ENCODE measurements at regions not wholly inside any gene's neighbourhood (a gene's known extent, or its start where the extent isn't known, plus 50 kb on each side); places are given as distances from the start of the nearest gene placed in this dataset.
"Not testable (repeated sequence)": the region's sequence is repeated elsewhere in the genome, so short reads cannot be mapped to it uniquely, and the experiment has no call there.

DNA sequence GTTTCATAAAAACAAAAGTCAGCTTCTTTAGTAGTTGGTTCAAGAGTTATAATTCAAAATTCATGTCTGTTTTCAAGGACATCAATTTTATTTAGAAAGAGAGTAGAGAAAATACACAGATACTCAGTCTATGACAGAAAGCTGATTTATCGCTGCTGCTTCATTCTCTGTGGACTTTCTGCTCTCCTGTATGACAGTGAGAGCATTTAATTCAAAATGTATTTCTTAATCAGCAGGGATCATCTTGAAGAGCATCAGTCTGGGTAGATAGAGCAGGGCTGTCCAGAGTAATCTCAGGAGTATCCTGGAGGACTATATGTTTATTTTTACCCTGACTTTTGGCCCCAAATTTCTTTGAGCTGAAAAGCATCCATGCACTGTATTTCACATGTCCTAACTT, 1676.7 kb downstream of the REEP3 start:
- DNase-seq: no peak

DNA sequence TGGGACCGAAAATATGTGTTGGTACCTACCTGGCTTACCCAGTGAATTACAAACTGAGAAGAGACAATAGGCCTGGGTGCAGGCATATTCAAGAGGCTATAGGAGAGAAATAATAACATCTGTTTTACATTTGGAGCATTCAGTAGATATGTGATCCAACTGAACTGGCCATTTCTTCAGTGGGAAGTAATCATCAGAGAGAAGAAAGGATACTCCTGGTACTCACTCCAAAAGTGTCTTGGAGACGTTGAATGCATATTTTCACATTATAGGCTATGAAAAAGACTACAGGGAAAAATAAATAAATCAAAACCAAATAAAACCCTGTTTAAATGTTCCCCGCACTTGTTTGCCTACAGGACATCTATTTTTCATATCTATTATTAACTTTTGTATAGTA, 1680.3 kb downstream of the REEP3 start:
- no peak for DNase-seq

DNA sequence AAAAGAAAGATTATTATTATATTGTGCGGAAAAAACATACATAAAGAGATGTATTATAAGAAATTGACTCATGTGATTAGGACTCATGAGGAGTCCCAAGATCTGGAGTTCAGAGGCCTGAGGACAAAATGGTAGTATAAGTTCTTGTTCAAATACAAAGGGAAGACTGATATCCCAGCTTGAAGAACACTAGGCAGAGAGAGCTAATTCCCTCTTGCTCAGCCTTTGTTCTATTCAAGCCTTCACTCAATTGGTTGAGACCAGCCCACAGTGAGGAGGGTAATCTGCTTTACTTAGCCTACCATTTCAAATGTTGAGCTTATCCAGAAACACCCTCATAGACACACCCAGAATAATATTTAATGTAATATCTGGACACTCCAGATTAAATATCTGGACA, 1683.8 kb downstream of the REEP3 start:
- DNase-seq: no peak

DNA sequence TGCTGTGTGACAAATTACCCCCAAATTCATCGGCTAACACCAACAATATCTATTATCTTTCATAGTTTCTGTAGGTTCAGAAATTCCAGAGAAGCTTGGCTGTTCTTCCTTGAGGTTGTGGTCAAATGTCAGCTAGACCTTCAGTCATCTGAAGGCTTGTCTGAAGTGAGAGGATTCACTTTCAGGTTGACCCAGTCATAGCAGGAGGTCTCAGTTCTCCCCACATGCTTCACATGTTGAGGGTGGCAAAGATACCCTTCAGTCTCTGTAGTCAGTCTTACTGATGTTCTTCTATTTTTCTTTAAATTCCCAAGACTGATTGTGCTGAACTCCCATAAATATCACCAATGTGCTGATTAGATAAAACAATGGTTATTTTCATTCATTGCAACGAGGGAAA, 1692.0 kb downstream of the REEP3 start:
- DNase-seq: no peak

DNA sequence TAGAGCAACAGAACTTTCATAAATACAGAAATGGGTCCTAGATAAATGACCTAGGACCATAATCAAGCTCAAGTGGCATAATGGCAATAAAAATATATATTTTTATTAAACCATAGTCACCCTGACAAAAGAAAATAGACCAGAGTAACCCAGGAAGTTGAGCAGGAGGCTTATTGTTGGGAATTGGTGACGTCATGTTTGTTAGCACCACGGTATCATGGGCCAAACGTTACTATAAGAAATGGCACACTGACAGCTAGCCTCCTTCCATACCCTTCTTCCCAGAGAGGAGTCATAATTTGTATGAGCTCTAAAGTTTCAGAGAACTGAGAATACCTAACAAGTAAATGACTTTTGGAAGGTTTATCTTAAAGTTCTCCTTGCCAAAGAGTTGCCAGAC, 1698.2 kb downstream of the REEP3 start:
- DNase-seq: no peak

DNA sequence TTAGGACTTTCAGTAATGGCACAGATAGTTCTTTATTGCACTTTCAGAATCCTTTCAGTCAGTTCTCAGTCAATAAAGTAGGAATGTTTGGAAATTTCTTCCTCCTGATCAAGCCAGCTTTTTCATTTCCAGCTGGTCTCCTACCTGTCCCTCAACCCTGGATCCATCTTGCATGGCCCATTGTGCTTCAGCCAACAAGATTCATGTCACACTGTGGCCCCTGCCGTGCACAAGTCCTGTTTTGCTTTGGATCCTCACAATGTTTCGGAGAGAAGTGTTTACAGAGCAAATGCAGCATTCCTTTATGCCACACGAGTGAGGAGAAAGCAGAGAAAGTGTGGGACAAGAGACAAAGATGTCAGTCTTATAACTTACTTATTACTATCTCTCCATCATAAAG, 1694.7 kb upstream of the LRRTM3 start:
- no peak for DNase-seq

DNA sequence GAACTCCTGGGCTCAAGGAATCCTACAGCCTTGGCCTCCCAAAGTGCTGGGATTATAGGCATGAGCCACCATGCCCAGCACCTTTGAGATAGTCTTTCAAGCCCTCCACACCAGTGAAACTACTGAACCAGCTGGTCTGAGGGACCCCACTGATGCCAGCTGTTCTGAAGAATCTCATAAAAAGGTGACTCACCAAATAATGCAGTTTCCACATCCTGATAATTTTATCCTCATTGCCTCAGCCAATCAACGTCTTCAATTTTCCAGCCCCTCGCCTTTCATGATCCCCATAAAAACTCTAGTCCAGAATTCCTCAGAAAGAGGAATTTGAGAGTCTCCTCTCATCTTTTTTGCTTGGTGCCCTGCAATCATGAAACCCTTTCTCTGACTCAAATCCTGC, 1691.6 kb upstream of the LRRTM3 start:
- DNase-seq: no peak

DNA sequence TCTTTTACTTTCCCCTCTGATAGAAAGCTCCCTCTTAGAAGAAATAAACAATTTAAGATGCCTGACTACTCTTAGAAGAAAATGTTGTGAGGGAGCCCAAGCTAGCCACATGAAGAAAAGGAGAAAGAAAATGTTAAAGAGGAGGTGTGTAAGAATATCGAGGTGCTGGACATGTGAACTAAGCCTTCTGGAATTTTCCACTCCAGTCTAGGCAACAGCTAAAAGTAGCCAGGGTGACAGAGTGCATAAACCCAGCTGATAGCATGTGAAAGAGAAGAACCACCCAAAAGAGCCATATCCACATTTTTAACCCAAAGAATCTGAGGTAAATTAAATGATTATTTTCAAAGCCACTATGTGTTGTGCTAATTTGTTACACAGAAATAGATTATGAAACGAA, 1690.6 kb upstream of the LRRTM3 start:
- no peak for DNase-seq

DNA sequence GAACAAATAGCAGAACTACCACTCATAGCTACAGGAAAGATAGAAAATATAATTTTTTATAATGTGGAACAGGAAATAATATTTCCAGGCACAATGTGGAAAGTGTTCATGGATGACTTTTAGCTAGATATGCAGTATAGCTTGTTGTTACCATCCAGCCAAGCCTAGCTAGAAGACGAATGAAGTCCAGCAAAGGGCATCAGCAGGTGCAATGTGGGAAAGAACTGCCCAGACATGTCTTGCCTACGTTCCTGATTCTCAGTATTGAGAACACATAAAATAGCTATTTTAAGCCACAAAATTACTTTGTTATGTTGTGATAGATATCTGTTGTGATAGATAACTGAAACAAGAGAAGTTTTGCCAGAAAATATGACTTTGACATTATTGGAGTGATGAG, 1690.0 kb upstream of the LRRTM3 start:
- DNase-seq: no peak

DNA sequence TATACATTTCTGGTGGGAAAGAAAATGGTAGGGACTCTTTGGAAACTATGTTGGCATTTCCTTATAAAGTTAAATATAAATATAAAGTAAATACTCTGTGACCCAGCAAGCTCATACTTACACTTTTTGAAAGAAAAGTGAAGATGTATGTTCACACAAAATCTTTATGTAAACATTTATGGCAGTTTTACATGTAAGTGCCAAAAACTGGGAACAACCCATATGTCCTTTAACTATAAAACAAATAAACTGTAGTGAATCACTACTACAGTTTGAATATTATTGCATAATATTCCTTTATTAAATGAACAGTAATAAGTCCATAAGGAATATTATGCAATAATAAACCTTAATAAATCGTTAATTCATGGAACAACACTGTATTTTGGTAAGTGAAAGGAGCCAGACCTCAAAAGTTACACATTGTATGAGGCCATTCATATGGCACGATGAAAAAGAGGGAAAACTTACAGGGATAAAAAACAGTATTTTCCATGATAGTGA, 1660.3 kb upstream of the LRRTM3 start:
- DNase-seq: no peak

DNA sequence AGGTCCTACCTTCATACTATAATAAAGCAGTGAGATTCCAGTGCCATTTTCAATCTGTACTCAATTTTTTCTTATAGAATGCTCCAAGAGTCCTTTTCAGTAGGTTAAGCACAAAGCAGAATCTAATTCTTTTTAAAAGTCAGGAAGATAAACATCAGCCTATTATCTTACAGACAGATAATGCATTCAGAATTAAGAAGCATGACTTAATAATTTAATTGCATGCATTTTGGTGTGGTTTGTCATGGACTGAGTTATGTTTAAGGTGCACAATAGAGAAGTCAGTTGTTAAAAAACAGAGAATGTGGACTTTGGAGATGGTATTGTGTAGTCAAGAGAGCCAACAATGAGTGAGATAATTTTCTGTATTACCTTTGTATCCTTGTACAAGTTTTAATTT, 1656.3 kb upstream of the LRRTM3 start:
- DNase-seq: not testable (repeated sequence)

DNA sequence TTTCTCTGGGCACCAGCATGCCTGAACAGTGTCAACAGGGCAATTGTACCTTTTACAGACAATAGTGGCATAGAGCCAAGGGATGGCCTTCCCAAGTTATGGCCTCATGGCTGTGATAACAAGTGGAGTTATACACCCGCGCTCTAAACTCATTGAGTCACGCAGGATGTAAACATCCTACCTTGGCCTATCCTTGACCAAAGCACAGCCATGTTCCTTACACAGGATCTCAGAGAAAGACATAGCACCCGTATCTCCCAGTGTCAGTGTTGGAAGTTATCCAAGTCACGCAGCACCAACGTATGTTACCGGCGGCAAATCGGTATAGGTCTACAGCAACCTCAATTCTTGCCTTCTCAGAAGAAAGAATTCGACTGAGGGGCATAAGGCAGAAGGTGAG, 1654.9 kb upstream of the LRRTM3 start:
- DNase-seq: no peak

DNA sequence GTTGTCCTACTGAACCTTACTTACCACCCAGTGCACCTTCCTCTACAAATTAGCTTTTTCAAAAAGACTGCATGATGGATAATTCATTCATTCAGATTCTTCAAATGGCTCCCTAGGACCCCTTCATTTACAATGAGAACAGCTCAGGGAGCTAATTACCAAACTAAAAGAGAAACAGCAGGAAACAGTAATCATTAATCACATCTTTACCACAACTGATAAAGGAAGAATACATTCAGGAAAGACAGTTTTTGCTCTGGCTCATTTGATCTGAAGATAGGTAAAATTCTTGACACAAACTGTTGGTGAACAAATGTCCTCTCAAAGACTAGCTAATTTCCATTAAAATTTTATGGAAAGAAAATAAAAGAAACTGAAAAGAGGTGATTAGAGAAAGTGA, 1652.7 kb upstream of the LRRTM3 start:
- DNase-seq: no peak

DNA sequence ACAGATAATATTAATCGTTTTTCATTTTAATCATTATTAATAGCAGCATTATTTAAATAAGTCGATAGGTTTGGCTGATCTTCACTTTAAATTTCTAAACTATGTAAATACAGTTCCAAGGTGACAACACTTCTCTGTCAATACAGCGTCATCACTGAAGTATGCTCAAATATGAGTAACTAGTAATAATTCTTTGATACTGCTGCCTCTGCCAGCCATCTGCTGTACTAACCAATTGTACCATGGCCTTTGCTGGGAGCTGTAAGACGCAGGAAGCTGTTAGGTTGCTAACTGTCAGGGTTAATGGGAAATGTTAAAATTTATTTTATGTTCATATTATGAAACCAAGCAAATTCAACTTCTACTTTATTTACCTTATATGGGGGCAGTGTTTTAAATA, 1650.5 kb upstream of the LRRTM3 start:
- no peak for DNase-seq

DNA sequence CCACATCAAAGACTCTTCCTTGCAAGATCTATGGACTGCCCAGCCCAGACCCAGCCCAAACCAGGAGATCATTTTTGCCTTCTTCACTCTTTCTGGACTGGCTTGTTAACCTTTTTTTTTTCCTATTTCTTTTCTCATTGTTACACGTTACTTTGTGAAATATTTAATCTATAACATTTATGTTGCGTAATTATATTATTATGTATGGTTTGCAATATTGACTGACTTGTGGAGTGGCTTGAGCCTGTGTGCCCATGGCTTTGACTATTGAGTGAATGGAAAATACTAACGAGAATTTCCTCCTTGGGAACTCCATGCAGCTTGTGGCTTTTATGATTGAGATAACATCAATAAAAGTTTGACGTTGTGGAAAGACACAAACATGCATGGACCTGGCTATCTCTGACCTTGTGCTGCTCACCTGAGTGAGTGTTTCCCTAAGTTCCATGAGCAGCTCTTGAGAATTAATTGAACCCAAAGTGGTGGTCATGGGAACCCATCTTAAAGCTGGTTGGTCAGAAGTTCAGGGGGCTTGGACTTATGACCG, 1641.3 kb upstream of the LRRTM3 start:
- DNase-seq: no peak

DNA sequence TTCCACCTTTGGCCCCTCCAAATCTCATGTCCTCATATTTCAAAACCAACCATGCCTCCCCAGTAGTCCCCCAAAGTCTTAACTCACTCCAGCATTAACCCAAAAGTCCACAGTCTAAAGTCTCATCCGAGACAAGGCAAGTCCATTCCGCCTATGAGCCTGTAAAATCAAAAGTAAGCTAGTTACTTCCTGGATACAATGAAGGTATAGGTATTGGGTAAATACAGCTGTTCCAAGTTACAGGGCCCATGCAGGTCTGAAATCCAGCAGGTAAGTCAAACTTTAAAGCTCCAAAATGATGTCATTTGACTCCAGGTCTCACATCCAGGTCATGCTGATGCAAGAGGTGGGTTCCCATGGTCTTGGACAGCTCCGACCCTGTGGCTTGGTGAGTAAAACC, 1640.1 kb upstream of the LRRTM3 start:
- not testable (repeated sequence) for DNase-seq

DNA sequence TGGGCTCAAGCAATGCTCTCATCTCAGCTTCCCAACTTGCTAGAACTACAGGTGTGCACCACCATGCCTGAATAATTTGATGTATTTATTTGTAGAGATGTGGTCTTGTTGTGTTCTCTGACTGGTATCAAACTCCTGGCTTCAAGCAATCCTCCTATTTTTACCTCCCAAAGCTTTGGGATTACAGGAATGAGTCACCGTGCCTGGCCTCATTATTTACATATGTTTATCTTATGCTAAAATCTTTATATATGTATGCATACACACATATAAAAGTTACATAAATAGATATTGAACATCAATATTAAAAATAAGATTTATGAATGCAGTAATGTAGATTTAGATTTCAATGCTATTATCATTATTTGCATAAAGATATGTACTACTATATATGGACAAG, 1634.5 kb upstream of the LRRTM3 start:
- no peak for DNase-seq

DNA sequence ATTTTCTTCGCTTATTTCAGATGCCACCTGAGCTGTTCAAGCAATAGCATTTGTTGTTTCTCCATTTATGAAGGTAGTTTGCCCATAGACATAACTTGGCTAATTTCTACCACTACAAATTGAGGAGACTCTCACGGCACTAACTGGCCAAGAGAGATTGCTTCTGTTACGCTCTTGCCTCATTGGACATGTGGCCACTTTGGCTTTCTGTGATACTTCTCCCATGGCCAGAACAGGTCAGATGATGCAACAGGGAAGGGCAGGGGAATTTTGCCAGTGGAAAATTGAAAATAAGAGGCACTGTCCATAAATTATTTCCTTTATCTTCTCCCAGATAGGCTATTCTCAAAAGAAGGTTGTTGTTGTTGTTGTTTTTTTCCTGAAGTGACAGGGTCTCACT, 1633.3 kb upstream of the LRRTM3 start:
- no peak for DNase-seq

DNA sequence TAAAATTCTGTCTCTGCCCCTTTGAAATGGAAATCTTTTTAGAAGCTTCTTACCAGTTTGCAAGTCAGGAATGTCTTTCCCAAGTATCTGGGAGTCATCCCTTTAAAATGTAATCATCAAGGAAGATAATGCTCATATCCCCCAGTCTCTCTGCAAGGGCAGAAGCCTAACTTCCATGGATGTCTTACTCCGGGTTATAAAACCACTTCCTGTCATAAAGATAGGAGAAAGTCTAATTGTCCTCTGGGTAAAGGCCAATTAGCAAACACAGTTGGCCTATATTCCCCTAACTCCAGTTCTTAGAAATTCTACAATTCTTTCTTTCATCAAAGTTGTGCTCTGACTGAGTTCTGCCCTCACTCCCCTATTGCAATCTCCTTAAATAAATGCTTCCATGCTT, 1631.5 kb upstream of the LRRTM3 start:
- peak; percentile 74 for DNase-seq

DNA sequence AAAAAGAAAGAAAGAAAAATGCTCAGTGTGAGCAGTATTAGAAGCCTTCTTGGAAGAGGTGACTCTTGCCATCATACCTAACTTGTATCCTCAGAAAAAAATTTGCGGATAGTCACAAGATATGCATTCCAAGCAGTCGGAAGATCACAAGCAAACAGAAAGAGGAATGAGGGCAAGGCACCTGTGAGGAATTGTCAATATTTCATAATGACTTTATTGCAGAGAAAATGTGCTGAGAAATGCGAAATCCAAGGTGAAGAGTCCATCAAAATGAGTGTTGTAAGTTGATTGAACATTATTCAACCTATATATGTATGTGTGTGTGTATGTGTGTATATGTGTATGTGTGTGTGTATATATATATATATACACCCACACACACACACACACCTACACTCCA, 1624.7 kb upstream of the LRRTM3 start:
- DNase-seq: no peak

DNA sequence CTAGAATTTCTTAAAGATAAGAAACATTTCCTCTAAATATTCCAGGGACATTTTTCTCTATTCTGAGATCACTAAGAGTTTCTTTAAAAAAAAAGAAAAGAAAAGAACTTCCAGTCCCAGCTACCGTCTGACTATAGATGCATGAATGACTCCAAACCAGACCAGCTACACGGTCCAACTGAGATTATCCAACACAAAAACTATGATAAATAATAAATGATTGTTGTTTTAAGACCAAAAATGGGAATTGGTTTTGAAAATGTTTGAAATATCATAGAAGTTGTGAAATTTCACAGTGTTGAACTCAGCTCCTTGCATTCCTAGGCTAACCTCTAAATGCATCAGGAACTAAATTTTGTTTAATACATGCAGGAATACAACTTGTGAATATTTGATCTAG, 1619.6 kb upstream of the LRRTM3 start:
- no peak for DNase-seq

DNA sequence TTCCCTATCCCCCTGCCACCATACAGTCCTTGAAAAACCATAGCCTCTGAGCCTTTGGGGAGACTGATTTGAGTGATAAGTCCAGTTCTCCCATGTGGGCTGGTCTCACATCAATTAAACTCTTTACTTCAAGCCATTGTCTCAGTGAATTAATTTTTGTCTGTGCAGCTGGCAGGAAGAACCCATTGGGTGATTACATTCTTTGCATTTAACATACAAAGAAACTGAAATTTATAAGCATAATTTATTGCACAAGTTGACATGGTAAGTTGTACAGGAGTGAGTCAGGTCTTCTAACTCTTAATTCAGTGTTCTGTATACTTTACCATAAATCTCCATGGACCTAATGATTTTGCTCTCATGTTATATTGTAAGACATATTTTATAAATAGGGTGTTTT, 1613.0 kb upstream of the LRRTM3 start:
- DNase-seq: peak; percentile 58

DNA sequence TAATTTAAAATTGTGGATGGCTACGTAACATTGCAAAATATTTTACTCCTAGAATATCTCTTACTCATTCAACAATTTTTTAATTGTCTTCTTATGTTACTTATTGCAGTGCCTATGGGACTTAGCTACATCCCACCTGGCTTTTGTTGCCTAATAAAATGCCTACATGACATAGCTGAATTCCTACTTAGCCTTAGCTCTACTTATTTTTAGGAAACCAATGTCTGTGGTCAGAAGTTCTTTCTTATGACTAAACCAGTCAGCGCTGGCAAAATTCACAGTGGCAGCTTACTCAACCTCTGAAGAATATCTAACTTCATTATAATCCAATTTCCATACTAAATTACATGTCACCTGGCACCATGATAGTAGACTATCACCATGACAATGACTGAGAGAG, 1612.4 kb upstream of the LRRTM3 start:
- DNase-seq: peak; percentile 79

DNA sequence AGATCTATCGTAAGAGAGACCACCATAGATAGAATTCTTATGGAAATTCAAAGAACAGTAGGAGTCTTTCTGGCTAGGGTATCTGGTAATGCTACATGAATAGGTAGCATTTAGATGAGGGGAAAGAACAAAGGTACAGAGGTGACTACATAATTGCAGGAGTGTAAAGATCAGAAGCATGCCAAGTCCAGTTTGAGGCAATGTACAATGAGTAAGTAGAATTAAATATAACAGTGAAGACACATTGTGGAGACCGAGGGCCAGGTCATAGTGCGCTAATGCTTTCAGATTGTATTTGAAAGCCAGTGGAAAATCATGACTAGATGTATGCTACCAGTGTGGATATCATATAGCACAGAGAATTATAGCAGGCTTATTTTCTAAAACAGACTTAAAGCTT, 1611.6 kb upstream of the LRRTM3 start:
- no peak for DNase-seq

DNA sequence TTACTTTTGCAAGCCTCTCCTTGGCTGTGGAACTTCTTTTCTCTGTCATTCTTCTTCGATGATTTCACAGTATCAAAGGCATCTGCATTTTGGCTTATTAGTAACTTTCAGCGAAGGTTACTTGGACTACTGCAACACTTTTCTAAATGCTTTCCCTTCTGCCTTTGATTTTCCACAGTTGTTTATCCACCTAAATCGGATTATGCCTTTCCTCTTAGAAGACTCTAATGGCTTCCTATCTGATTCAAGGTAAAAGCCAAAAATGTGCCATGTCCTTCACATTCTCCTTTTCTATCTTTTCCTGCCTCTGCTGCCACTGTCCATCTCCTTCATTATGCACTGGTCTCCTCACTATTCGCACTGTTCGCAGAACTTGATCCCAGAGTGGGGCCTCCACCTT, 1606.3 kb upstream of the LRRTM3 start:
- DNase-seq: no peak
